SK-N-SH (cell line): ENCODE measurements at regions not wholly inside any gene's neighbourhood (a gene's known extent, or its start where the extent isn't known, plus 50 kb on each side); places are given as distances from the start of the nearest gene placed in this dataset.

Experiments used
- CTCF ChIA-PET: fragments of 300-600, 350-600 bp; formaldehyde crosslinking; extraction: SDS; loops from one replicate; lab custom pipeline; 2021; lab: Yijun Ruan, JAX
- POLR2A ChIA-PET: fragments of 350-600 bp; sonication (Branson Sonifier 250); formaldehyde crosslinking; extraction: SDS; loops from one replicate; lab custom pipeline; 2020; ENCODE audit warnings: antibody characterized with exemption, inconsistent platforms; lab: Yijun Ruan, JAX
- DNase-seq: peaks from one replicate; pipeline ENCODE4 v3.0.0; 2012
- H2AFZ ChIP-seq: fragments of 200-600 bp; sonication (generic); 2 replicates; pipeline ENCODE4 v1.8.1; 2016; ENCODE audit warnings: antibody characterized with exemption, mild to moderate bottlenecking, low read depth
- H3F3A ChIP-seq: fragments of 200-600 bp; sonication (generic); replicated peaks from 2 replicates; pipeline ENCODE3; 2016; ENCODE audit warnings: antibody characterized with exemption, mild to moderate bottlenecking; ENCODE audit not compliant: insufficient read depth
- H3K27ac ChIP-seq, 2 experiments: fragments of 200-500 bp in 1 of 2; fragments of 200-600 bp in 1 of 2; sonication (Bioruptor generic) in 1 of 2; sonication (generic), shearing (Covaris generic) in 1 of 2; 2 replicates each; pipeline versions ENCODE4 v1.5.1 to v1.6.1; 2014 to 2016; ENCODE audit warnings: low read depth in 2 of 2, inconsistent platforms in 1 of 2, low read length in 1 of 2, mild to moderate bottlenecking in 1 of 2, mixed read lengths in 1 of 2
- H3K27me3 ChIP-seq: fragments of 200-600 bp; sonication (generic), shearing (Covaris generic); 2 replicates; pipeline ENCODE4 v1.6.1; 2016; ENCODE audit warnings: mixed run types; ENCODE audit not compliant: insufficient read depth
- H3K36me3 ChIP-seq, 2 experiments: fragments of 200-500 bp in 1 of 2; fragments of 200-600 bp in 1 of 2; sonication (Bioruptor generic) in 1 of 2; sonication (generic) in 1 of 2; replicated peaks in 1 of 2; 2 replicates each; pipeline versions ENCODE3 to v1.5.1; 2014 to 2016; ENCODE audit warnings: low read length in 1 of 2, mild to moderate bottlenecking in 1 of 2; ENCODE audit not compliant: insufficient read depth in 2 of 2, control insufficient read depth in 1 of 2
- H3K4me1 ChIP-seq, 2 experiments: fragments of 200-500 bp in 1 of 2; fragments of 200-600 bp in 1 of 2; sonication (Bioruptor generic) in 1 of 2; sonication (generic), shearing (Covaris generic) in 1 of 2; 2 replicates each; pipeline versions ENCODE4 v1.5.1 to v1.6.1; 2014 to 2016; ENCODE audit warnings: low read depth in 1 of 2, low read length in 1 of 2, mixed run types in 1 of 2; ENCODE audit not compliant: insufficient read depth in 2 of 2, control insufficient read depth in 1 of 2
- H3K4me2 ChIP-seq: fragments of 200-600 bp; sonication (generic), shearing (Covaris generic); 2 replicates; pipeline ENCODE4 v1.6.1; 2017; ENCODE audit warnings: mixed run types
- H3K4me3 ChIP-seq, 2 experiments: fragments of 200-500 bp in 1 of 2; fragments of 200-600 bp in 1 of 2; sonication (Bioruptor generic) in 1 of 2; sonication (generic), shearing (Covaris generic) in 1 of 2; 2 replicates each; pipeline versions ENCODE4 v1.5.1 to v1.8.1; 2014 to 2016; ENCODE audit warnings: low read depth in 2 of 2, inconsistent platforms in 1 of 2, low read length in 1 of 2, mild to moderate bottlenecking in 1 of 2, mixed read lengths in 1 of 2, moderate library complexity in 1 of 2
- H3K79me2 ChIP-seq: fragments of 200-600 bp; sonication (generic); 2 replicates; pipeline ENCODE4 v1.8.1; 2017; ENCODE audit warnings: mild to moderate bottlenecking; ENCODE audit not compliant: insufficient read depth
- H3K9ac ChIP-seq: fragments of 200-600 bp; sonication (generic); 2 replicates; pipeline ENCODE4 v1.6.1; 2017; ENCODE audit warnings: mixed run types
- H3K9me2 ChIP-seq: fragments of 200-600 bp; sonication (generic); 2 replicates; pipeline ENCODE4 v1.6.1; 2017; ENCODE audit warnings: mixed run types
- H3K9me3 ChIP-seq: fragments of 200-600 bp; sonication (generic); 2 replicates; pipeline ENCODE4 v1.6.1; 2017; ENCODE audit warnings: mixed run types, mild to moderate bottlenecking, moderate library complexity
- H4K20me1 ChIP-seq: fragments of 200-600 bp; sonication (generic); 2 replicates; pipeline ENCODE4 v1.6.1; 2017; ENCODE audit warnings: mild to moderate bottlenecking, mixed run types; ENCODE audit not compliant: insufficient read depth
- CTCF ChIP-seq: fragments of 200-600 bp; sonication (generic); IDR thresholded peaks from 2 replicates; pipeline ENCODE4 v1.6.1; 2017; ENCODE audit warnings: antibody characterized with exemption, mild to moderate bottlenecking, moderate library complexity
- EP300 ChIP-seq, 2 experiments: IDR thresholded peaks; 2 replicates each; pipeline versions ENCODE4 v1.4.0 to v1.6.1; 2012; ENCODE audit warnings: borderline replicate concordance in 1 of 2, low read depth in 1 of 2, low read length in 1 of 2
- EZH2phosphoT487 ChIP-seq: fragments of 200-600 bp; sonication (generic); IDR thresholded peaks from 2 replicates; pipeline ENCODE4 v1.6.1; 2017; ENCODE audit warnings: low read depth, mixed run types, mild to moderate bottlenecking, antibody characterized with exemption, moderate library complexity, borderline replicate concordance
- FOXM1 ChIP-seq: IDR thresholded peaks from 2 replicates; pipeline ENCODE4 v1.4.0; 2012; ENCODE audit warnings: low read depth, mild to moderate bottlenecking
- GABPA ChIP-seq: IDR thresholded peaks from 2 replicates; pipeline ENCODE4 v1.4.0; 2012; ENCODE audit warnings: low read depth, mild to moderate bottlenecking
- GATA2 ChIP-seq: sonication (generic); formaldehyde crosslinking; IDR thresholded peaks from 2 replicates; pipeline ENCODE4 v1.5.0; 2020; ENCODE audit warnings: mild to moderate bottlenecking, missing genetic modification reagents
- MEF2A ChIP-seq: IDR thresholded peaks from 2 replicates; pipeline ENCODE4 v1.4.0; 2012; ENCODE audit warnings: low read depth, borderline replicate concordance
- NRF1 ChIP-seq: IDR thresholded peaks from 2 replicates; pipeline ENCODE4 v1.6.1; 2012; ENCODE audit warnings: low read depth, mild to moderate bottlenecking, low read length
- PBX3 ChIP-seq: IDR thresholded peaks from 2 replicates; pipeline ENCODE4; 2012
- RCOR1 ChIP-seq: fragments of 150-350 bp; IDR thresholded peaks from 2 replicates; pipeline ENCODE4 v1.6.1; 2017; ENCODE audit warnings: antibody characterized with exemption, low read length
- REST ChIP-seq: IDR thresholded peaks from 2 replicates; pipeline ENCODE4 v1.6.1; 2012; ENCODE audit warnings: mild to moderate bottlenecking, low read depth, low read length, moderate library complexity
- RFX5 ChIP-seq: IDR thresholded peaks from 2 replicates; pipeline ENCODE4 v1.6.1; 2012; ENCODE audit warnings: mild to moderate bottlenecking, improper control_type of control experiment, low read length
- SIN3A ChIP-seq: IDR thresholded peaks from 2 replicates; pipeline ENCODE4 v1.6.1; 2012; ENCODE audit warnings: low read depth, mild to moderate bottlenecking, low read length, moderate library complexity, borderline replicate concordance
- SMC3 ChIP-seq: IDR thresholded peaks from 2 replicates; pipeline ENCODE4 v1.6.1; 2012; ENCODE audit warnings: low read depth, low read length, improper control_type of control experiment
- TAF1 ChIP-seq: IDR thresholded peaks from 2 replicates; pipeline ENCODE4 v1.6.1; 2012; ENCODE audit warnings: low read depth, mild to moderate bottlenecking, low read length, moderate library complexity, borderline replicate concordance
- TCF12 ChIP-seq: IDR thresholded peaks from 2 replicates; pipeline ENCODE4 v1.4.0; 2012
- TEAD4 ChIP-seq: IDR thresholded peaks from 2 replicates; pipeline ENCODE4 v1.4.0; 2012; ENCODE audit warnings: mild to moderate bottlenecking, borderline replicate concordance; ENCODE audit not compliant: insufficient read depth
- WGBS: methylation state at CpG from one replicate; pipeline ENCODE4 v1.1.6; 2017; ENCODE audit warnings: low lambda C conversion rate; 5-methylcytosine and 5-hydroxymethylcytosine counted together
- TF ChIP-seq, protein P1 (sequence below): fragments of 150-350 bp; IDR thresholded peaks from 2 replicates; pipeline ENCODE4 v1.6.1; 2016; ENCODE audit warnings: mild to moderate bottlenecking, low read depth, low read length

DNA sequence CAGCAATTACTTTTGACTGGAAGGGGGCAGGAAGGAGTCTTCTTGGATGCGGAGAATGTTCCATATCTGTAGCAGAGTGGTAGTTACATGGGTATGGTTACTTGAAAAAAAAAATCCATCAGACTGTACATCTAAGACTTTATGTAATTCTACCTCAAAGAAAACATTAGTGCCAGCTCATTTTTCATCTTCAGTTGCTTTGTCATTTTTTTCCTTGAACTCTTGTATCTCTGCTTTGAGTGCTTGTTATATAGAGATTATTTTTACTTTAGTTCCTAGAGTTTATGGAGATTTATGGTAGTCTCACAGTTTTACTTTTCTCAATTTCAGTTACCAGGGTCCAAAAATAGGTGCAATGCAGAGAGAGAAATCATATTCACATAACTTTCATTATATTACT, 60.0 kb upstream of the ITSN2 start:
- H3K4me2 ChIP-seq, result no peak overlapping the region
- H3K9ac ChIP-seq, result no peak overlapping the region
- H3K79me2 ChIP-seq, result no peaks in the 10 kb centered on the region
- CTCF ChIA-PET, result interaction anchor here (1.0 to 9.2 kb wide), 4 partner anchors 11 to 406 kb away, joined by 3 to 123 read pairs (median 36); no protein-coding TSS in a partner anchor
- peaks cover 0 to 2% of the 10 kb centered on the region in 2 experiments; a peak in 1 of 4 replicates for H3K4me1 ChIP-seq
- H3K27ac ChIP-seq, result no peak overlapping the region
- no peaks in the 10 kb centered on the region for H4K20me1 ChIP-seq
- no peak overlapping the region for H2AFZ ChIP-seq
- no peak for TF ChIP-seq RFX5
- TF ChIP-seq GATA2, result no peak
- TF ChIP-seq RCOR1, result no peak
- no peak for TF ChIP-seq REST
- TF ChIP-seq EP300 (IDR thresholded peaks at IDR 0.05; ENCODE audit: borderline replicate concordance in 1 of 2, low read depth in 1 of 2, low read length in 1 of 2), result no peak
- no peak for TF ChIP-seq PBX3
- TF ChIP-seq SIN3A, result no peak
- TF ChIP-seq TAF1, result no peak
- TF ChIP-seq SMC3, result no peak
- TF ChIP-seq MEF2A, result no peak
- H3K27me3 ChIP-seq, result no peaks in the 10 kb centered on the region
- H3K9me3 ChIP-seq, result no peaks in the 10 kb centered on the region
- POLR2A ChIA-PET, result no interaction called here
- no peaks in the 10 kb centered on the region for H3K9me2 ChIP-seq
- H3F3A ChIP-seq, result no peaks in the 10 kb centered on the region
- 77% methylated on average over 1 of the region's 1 CpG for WGBS
- no peak overlapping the region for H3K4me3 ChIP-seq
- H3K36me3 ChIP-seq, result no peaks in the 10 kb centered on the region
- DNase-seq, result no peak

GRCh38 chr2:24418166-24418841, 58.0 kb upstream of the ITSN2 start:
- no peak overlapping the region for H3K4me2 ChIP-seq
- H3K79me2 ChIP-seq, result no peaks in the 10 kb centered on the region
- no peak overlapping the region for H3K9ac ChIP-seq
- no peak overlapping the region for H3K27ac ChIP-seq
- no peak overlapping the region for H2AFZ ChIP-seq
- H3K9me2 ChIP-seq, result no peaks in the 10 kb centered on the region
- H3F3A ChIP-seq, result no peaks in the 10 kb centered on the region
- ChIA-PET POLR2A (interaction anchor here (0.6 kb wide), 1 partner anchor 345 kb away, joined by 3 read pairs; no protein-coding TSS in a partner anchor), CTCF (interaction anchor here (0.6 to 2.2 kb wide), 3 partner anchors 9 to 436 kb away, joined by 4 to 14 read pairs (median 11); no protein-coding TSS in a partner anchor)
- H4K20me1 ChIP-seq, result no peaks in the 10 kb centered on the region
- no peaks in the 10 kb centered on the region for H3K27me3 ChIP-seq
- 82% methylated on average over 2 of the region's 2 CpGs for WGBS
- DNase-seq, result no peak
- H3K9me3 ChIP-seq, result no peaks in the 10 kb centered on the region
- H3K36me3 ChIP-seq, result no peaks in the 10 kb centered on the region
- peaks cover 0 to 2% of the 10 kb centered on the region in 2 experiments; a peak in 1 of 4 replicates for H3K4me1 ChIP-seq
- H3K4me3 ChIP-seq, result no peak overlapping the region
- TF ChIP-seq GATA2 (no peak), NRF1 (no peak), CTCF (no peak), EZH2phosphoT487 (no peak), TCF12 (no peak), RFX5 (no peak), PBX3 (no peak), FOXM1 (no peak), TEAD4 (no peak), GABPA (no peak)
- TF ChIP-seq, protein P1, sequence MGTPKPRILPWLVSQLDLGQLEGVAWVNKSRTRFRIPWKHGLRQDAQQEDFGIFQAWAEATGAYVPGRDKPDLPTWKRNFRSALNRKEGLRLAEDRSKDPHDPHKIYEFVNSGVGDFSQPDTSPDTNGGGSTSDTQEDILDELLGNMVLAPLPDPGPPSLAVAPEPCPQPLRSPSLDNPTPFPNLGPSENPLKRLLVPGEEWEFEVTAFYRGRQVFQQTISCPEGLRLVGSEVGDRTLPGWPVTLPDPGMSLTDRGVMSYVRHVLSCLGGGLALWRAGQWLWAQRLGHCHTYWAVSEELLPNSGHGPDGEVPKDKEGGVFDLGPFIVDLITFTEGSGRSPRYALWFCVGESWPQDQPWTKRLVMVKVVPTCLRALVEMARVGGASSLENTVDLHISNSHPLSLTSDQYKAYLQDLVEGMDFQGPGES, result no peak
